H1 (cell line): ENCODE measurements at regions not wholly inside any gene's neighbourhood (a gene's known extent, or its start where the extent isn't known, plus 50 kb on each side); places are given as distances from the start of the nearest gene placed in this dataset.

ENCODE experiments used
- CTCF ChIA-PET: fragments of 300-600 bp; sonication (Branson Sonifier 250); formaldehyde crosslinking; loops from one replicate; lab custom pipeline; 2021; ENCODE audit not compliant: partially characterized antibody; lab: Charles Lee
- POLR2A ChIA-PET: fragments of 300-600 bp; sonication (Branson Sonifier 250); formaldehyde crosslinking; loops from one replicate; lab custom pipeline; 2021; ENCODE audit warnings: inconsistent platforms; ENCODE audit not compliant: partially characterized antibody; lab: Charles Lee
- DNase-seq, 2 experiments: peaks; one replicate each; pipeline versions ENCODE4 v3.0.0 to v3.0.0-alpha.2; 2010 to 2022; ENCODE audit warnings: low spot score in 2 of 2, low read depth in 1 of 2, mixed read lengths in 1 of 2
- FAIRE-seq: peaks from 2 replicates; lab custom pipeline; 2011; peaks lifted over from hg19 to GRCh38; lab: Jason Lieb, UNC
- H2AFZ ChIP-seq: 2 replicates; pipeline ENCODE4 v1.8.1; 2012; ENCODE audit warnings: low read length, inconsistent platforms
- H2AK5ac ChIP-seq: 2 replicates; pipeline ENCODE4 v1.6.1; 2013; ENCODE audit warnings: low read depth, low read length
- H2BK120ac ChIP-seq: replicated peaks from 2 replicates; pipeline ENCODE3; 2013; ENCODE audit warnings: low read depth, low read length, inconsistent platforms
- H2BK12ac ChIP-seq: 2 replicates; pipeline ENCODE4 v1.6.1; 2013; ENCODE audit warnings: low read depth, low read length
- H2BK15ac ChIP-seq: 2 replicates; pipeline ENCODE4 v1.6.1; 2013; ENCODE audit warnings: low read length
- H2BK20ac ChIP-seq: 2 replicates; pipeline ENCODE4 v1.6.1; 2013; ENCODE audit warnings: low read length
- H2BK5ac ChIP-seq: 2 replicates; pipeline ENCODE4 v1.6.1; 2013; ENCODE audit warnings: low read depth, low read length
- H3K14ac ChIP-seq: 2 replicates; pipeline ENCODE4 v1.6.1; 2013; ENCODE audit warnings: inconsistent platforms; ENCODE audit not compliant: insufficient read length
- H3K18ac ChIP-seq: 2 replicates; pipeline ENCODE4 v1.6.1; 2013; ENCODE audit warnings: low read length; ENCODE audit errors: extremely low read depth
- H3K23ac ChIP-seq: 2 replicates; pipeline ENCODE4 v1.6.1; 2013; ENCODE audit warnings: inconsistent platforms; ENCODE audit not compliant: insufficient read length
- H3K23me2 ChIP-seq: 2 replicates; pipeline ENCODE4 v1.6.1; 2013; ENCODE audit warnings: low read depth, low read length
- H3K27ac ChIP-seq: 2 replicates; pipeline ENCODE4 v1.6.1; 2011; ENCODE audit warnings: low read depth, low read length, inconsistent platforms
- H3K27me3 ChIP-seq, 4 experiments: replicated peaks in 1 of 4; 1 replicate in 1 of 4; 2 replicates in 3 of 4; pipeline versions ENCODE4 v1.6.1 to v1.8.1; 2011 to 2013; ENCODE audit warnings: low read length in 3 of 4, mild to moderate bottlenecking in 3 of 4, inconsistent platforms in 2 of 4, mixed read lengths in 2 of 4, moderate library complexity in 1 of 4; ENCODE audit not compliant: control insufficient read depth in 3 of 4, insufficient read depth in 3 of 4; ENCODE audit errors: extremely low read depth in 1 of 4
- H3K36me3 ChIP-seq, 4 experiments: 2 replicates each; pipeline versions ENCODE4 v1.6.1 to v1.8.1; 2011 to 2013; ENCODE audit warnings: mild to moderate bottlenecking in 4 of 4, low read length in 3 of 4, moderate library complexity in 2 of 4, control low read depth in 1 of 4, inconsistent platforms in 1 of 4; ENCODE audit not compliant: insufficient read depth in 4 of 4, control insufficient read depth in 2 of 4
- H3K4ac ChIP-seq: replicated peaks from 2 replicates; pipeline ENCODE3; 2013; ENCODE audit warnings: low read length, low read depth, mixed read lengths, inconsistent platforms; ENCODE audit not compliant: insufficient read length
- H3K4me1 ChIP-seq, 4 experiments: replicated peaks in 1 of 4; 1 replicate in 1 of 4; 2 replicates in 3 of 4; pipeline versions ENCODE4 v1.6.1 to v1.8.1; 2011 to 2013; ENCODE audit warnings: low read length in 3 of 4, inconsistent platforms in 2 of 4, mixed read lengths in 1 of 4; ENCODE audit not compliant: insufficient read depth in 4 of 4, control insufficient read depth in 3 of 4
- H3K4me2 ChIP-seq, 2 experiments: 2 replicates each; pipeline versions ENCODE4 v1.6.1 to v1.8.1; 2011 to 2013; ENCODE audit warnings: low read depth in 2 of 2, low read length in 2 of 2, control low read depth in 1 of 2, inconsistent platforms in 1 of 2, mild to moderate bottlenecking in 1 of 2; ENCODE audit not compliant: insufficient read depth in 1 of 2
- H3K4me3 ChIP-seq, 4 experiments: fragments of 200-600, 300-600 bp in 1 of 4; sonication (generic), shearing (Covaris generic), sonication (Bioruptor Twin) in 1 of 4; 2 replicates each; pipeline versions ENCODE4 v1.5.1 to v1.8.1; 2011 to 2016; ENCODE audit warnings: low read length in 4 of 4, low read depth in 3 of 4, control low read depth in 2 of 4, inconsistent platforms in 2 of 4, mild to moderate bottlenecking in 2 of 4, mixed read lengths in 1 of 4, moderate library complexity in 1 of 4; ENCODE audit not compliant: insufficient read depth in 2 of 4; ENCODE audit errors: extremely low read depth in 1 of 4
- H3K56ac ChIP-seq: replicated peaks from 2 replicates; pipeline ENCODE3; 2013; ENCODE audit warnings: low read depth, mild to moderate bottlenecking, mixed read lengths, low read length, inconsistent platforms; ENCODE audit not compliant: insufficient read length
- H3K79me1 ChIP-seq: 2 replicates; pipeline ENCODE4 v1.6.1; 2013; ENCODE audit warnings: low read depth, low read length, control low read depth
- H3K79me2 ChIP-seq, 2 experiments: 2 replicates each; pipeline versions ENCODE4 v1.6.1 to v1.8.1; 2012 to 2013; ENCODE audit warnings: low read length in 2 of 2, mild to moderate bottlenecking in 2 of 2, inconsistent platforms in 1 of 2; ENCODE audit not compliant: insufficient read depth in 2 of 2, control insufficient read depth in 1 of 2
- H3K9ac ChIP-seq, 4 experiments: replicated peaks in 1 of 4; 1 replicate in 1 of 4; 2 replicates in 3 of 4; pipeline versions ENCODE4 v1.6.1 to v1.8.1; 2011 to 2013; ENCODE audit warnings: low read depth in 3 of 4, low read length in 3 of 4, control low read depth in 2 of 4, mild to moderate bottlenecking in 2 of 4, moderate library complexity in 2 of 4, inconsistent platforms in 1 of 4; ENCODE audit errors: extremely low read depth in 1 of 4
- H3K9me3 ChIP-seq, 2 experiments: 2 replicates each; pipeline versions ENCODE4 v1.6.1 to v1.8.1; 2012 to 2013; ENCODE audit warnings: mild to moderate bottlenecking in 2 of 2, moderate library complexity in 2 of 2, control low read depth in 1 of 2, inconsistent platforms in 1 of 2, low read depth in 1 of 2, low read length in 1 of 2, mixed read lengths in 1 of 2; ENCODE audit not compliant: insufficient read depth in 2 of 2
- H4K20me1 ChIP-seq, 2 experiments: replicated peaks in 1 of 2; 2 replicates each; pipeline versions ENCODE3 to v1.8.1; 2011 to 2013; ENCODE audit warnings: inconsistent platforms in 2 of 2, low read length in 2 of 2, mild to moderate bottlenecking in 1 of 2; ENCODE audit not compliant: insufficient read depth in 2 of 2, control insufficient read depth in 1 of 2
- H4K5ac ChIP-seq: 2 replicates; pipeline ENCODE4 v1.6.1; 2013; ENCODE audit warnings: low read length, low read depth, mixed read lengths, inconsistent platforms; ENCODE audit not compliant: insufficient read length
- H4K8ac ChIP-seq: 2 replicates; pipeline ENCODE4 v1.8.0; 2013; ENCODE audit warnings: mild to moderate bottlenecking, moderate library complexity, low read length, inconsistent platforms; ENCODE audit not compliant: insufficient read depth; ENCODE audit errors: extremely low read depth
- H4K91ac ChIP-seq: replicated peaks from 2 replicates; pipeline ENCODE3; 2013; ENCODE audit warnings: low read length, mixed read lengths, inconsistent platforms; ENCODE audit not compliant: insufficient read length
- BACH1 ChIP-seq: IDR thresholded peaks from 2 replicates; pipeline ENCODE4 v1.6.1; 2012; ENCODE audit warnings: low read length, improper control_type of control experiment
- CBX5 ChIP-seq: fragments of 300-800, 300-1000 bp; sonication (generic); IDR thresholded peaks from 2 replicates; pipeline ENCODE4 v1.7.1; 2016; ENCODE audit warnings: antibody characterized with exemption, low read length, low read depth
- CBX8 ChIP-seq: fragments of 300-800, 300-1000 bp; sonication (generic); IDR thresholded peaks from 2 replicates; pipeline ENCODE4 v1.7.1; 2016; ENCODE audit warnings: low read depth, low read length, borderline replicate concordance
- CEBPB ChIP-seq: IDR thresholded peaks from 2 replicates; pipeline ENCODE4 v1.6.1; 2012; ENCODE audit warnings: low read depth, low read length
- EP300 ChIP-seq, 2 experiments: IDR thresholded peaks; 1 replicate in 1 of 2; 2 replicates in 1 of 2; pipeline ENCODE4 v1.6.1; 2011 to 2012; ENCODE audit warnings: low read depth in 2 of 2, low read length in 2 of 2, mild to moderate bottlenecking in 2 of 2, borderline replicate concordance in 1 of 2, inconsistent platforms in 1 of 2, moderate library complexity in 1 of 2
- JUND ChIP-seq: IDR thresholded peaks from 2 replicates; pipeline ENCODE4 v1.6.1; 2011; ENCODE audit warnings: mild to moderate bottlenecking, improper control_type of control experiment, low read length
- KDM1A ChIP-seq: fragments of 200-600, 300-600 bp; sonication (generic); IDR thresholded peaks from 2 replicates; pipeline ENCODE4 v1.7.1; 2016; ENCODE audit warnings: mild to moderate bottlenecking, low read length, borderline replicate concordance
- KDM5A ChIP-seq: fragments of 200-600 bp; IDR thresholded peaks from 2 replicates; pipeline ENCODE4 v1.7.1; 2012; ENCODE audit warnings: mild to moderate bottlenecking, low read length, inconsistent platforms, mixed read lengths
- POLR2A ChIP-seq, 2 experiments: IDR thresholded peaks; 1 replicate in 1 of 2; 2 replicates in 1 of 2; pipeline ENCODE4 v1.6.1; 2011; ENCODE audit warnings: low read depth in 2 of 2, low read length in 2 of 2, mild to moderate bottlenecking in 2 of 2; ENCODE audit errors: control extremely low read depth in 1 of 2
- SAP30 ChIP-seq: fragments of 300-600 bp; sonication (generic); IDR thresholded peaks from 2 replicates; pipeline ENCODE4 v1.7.1; 2012; ENCODE audit warnings: low read length, moderate library complexity, mild to moderate bottlenecking, inconsistent platforms; ENCODE audit not compliant: insufficient read depth, insufficient replicate concordance
- SIX5 ChIP-seq: IDR thresholded peaks from 2 replicates; pipeline ENCODE4 v1.6.1; 2011; ENCODE audit warnings: mild to moderate bottlenecking, low read depth, low read length
- ZNF274 ChIP-seq: IDR thresholded peaks from 2 replicates; pipeline ENCODE4 v1.7.0; 2012; ENCODE audit warnings: low read length, borderline replicate concordance; ENCODE audit errors: extremely low read depth

- no peak overlapping the region for H2AK5ac ChIP-seq
- H3K4me2 ChIP-seq: no peak overlapping the region
- no peaks in the 10 kb centered on the region for H3K36me3 ChIP-seq
- H3K56ac ChIP-seq: no peak overlapping the region
- H3K14ac ChIP-seq: no peak overlapping the region
- no peak overlapping the region for H2BK5ac ChIP-seq
- no peaks in the 10 kb centered on the region for H3K79me2 ChIP-seq
- no peak overlapping the region for H2BK120ac ChIP-seq
- no peak overlapping the region for H2BK20ac ChIP-seq
- no peak overlapping the region for H2AFZ ChIP-seq
- H2BK12ac ChIP-seq: no peak overlapping the region
- H3K79me1 ChIP-seq: no peaks in the 10 kb centered on the region
- H4K20me1 ChIP-seq: no peaks in the 10 kb centered on the region
- H4K5ac ChIP-seq: no peak overlapping the region
- no peak overlapping the region for H3K4ac ChIP-seq
- no peak overlapping the region for H4K91ac ChIP-seq
- H3K23ac ChIP-seq: no peak overlapping the region
- TF ChIP-seq JUND (no peak), CEBPB (no peak), SIX5 (no peak), POLR2A (IDR thresholded peaks at IDR 0.05; ENCODE audit: control extremely low read depth in 1 of 2, low read depth in 2 of 2, low read length in 2 of 2) (no peak), EP300 (IDR thresholded peaks at IDR 0.05; ENCODE audit: borderline replicate concordance in 1 of 2, low read depth in 2 of 2, low read length in 2 of 2) (no peak), ZNF274 (no peak), CBX5 (no peak), KDM1A (no peak), BACH1 (no peak), CBX8 (no peak), SAP30 (no peak), KDM5A (no peak)
- no peaks in the 10 kb centered on the region for H3K4me1 ChIP-seq
- H4K8ac ChIP-seq: no peak overlapping the region
- no peak overlapping the region for H2BK15ac ChIP-seq
- H3K9ac ChIP-seq: no peak overlapping the region
- CTCF ChIA-PET: interaction anchor here (1.3 kb wide), 1 partner anchor 20 kb away, joined by 3 read pairs; no protein-coding TSS in a partner anchor
- no peak overlapping the region for H3K18ac ChIP-seq
- no peak overlapping the region for H3K27ac ChIP-seq
- POLR2A ChIA-PET: no interaction called here
- DNase-seq: no peak
- H3K27me3 ChIP-seq: no peaks in the 10 kb centered on the region
- H3K23me2 ChIP-seq: no peaks in the 10 kb centered on the region
- H3K4me3 ChIP-seq: no peak overlapping the region
- no peak for FAIRE-seq
- no peaks in the 10 kb centered on the region; a peak in 1 of 4 replicates for H3K9me3 ChIP-seq
Observed at GRCh38 chr6:51013376-51013775, 194.7 kb downstream of the TFAP2B start.
